H1 (cell line): ENCODE measurements at regions not wholly inside any gene's neighbourhood (a gene's known extent, or its start where the extent isn't known, plus 50 kb on each side); places are given as distances from the start of the nearest gene placed in this dataset.

Experiments
- HDAC2 ChIP-seq, 2 experiments: fragments of 300-600 bp in 1 of 2; sonication (generic) in 1 of 2; IDR thresholded peaks; 2 replicates each; pipeline ENCODE4 v1.6.1; 2011 to 2012; ENCODE audit warnings: low read depth in 2 of 2, low read length in 2 of 2, mild to moderate bottlenecking in 2 of 2, moderate library complexity in 2 of 2, borderline replicate concordance in 1 of 2, inconsistent platforms in 1 of 2
- TF ChIP-seq, protein P1 (sequence below): IDR thresholded peaks from 2 replicates; pipeline ENCODE4 v1.6.1; 2011; ENCODE audit warnings: low read depth, mild to moderate bottlenecking, low read length; ENCODE audit not compliant: insufficient read depth

DNA sequence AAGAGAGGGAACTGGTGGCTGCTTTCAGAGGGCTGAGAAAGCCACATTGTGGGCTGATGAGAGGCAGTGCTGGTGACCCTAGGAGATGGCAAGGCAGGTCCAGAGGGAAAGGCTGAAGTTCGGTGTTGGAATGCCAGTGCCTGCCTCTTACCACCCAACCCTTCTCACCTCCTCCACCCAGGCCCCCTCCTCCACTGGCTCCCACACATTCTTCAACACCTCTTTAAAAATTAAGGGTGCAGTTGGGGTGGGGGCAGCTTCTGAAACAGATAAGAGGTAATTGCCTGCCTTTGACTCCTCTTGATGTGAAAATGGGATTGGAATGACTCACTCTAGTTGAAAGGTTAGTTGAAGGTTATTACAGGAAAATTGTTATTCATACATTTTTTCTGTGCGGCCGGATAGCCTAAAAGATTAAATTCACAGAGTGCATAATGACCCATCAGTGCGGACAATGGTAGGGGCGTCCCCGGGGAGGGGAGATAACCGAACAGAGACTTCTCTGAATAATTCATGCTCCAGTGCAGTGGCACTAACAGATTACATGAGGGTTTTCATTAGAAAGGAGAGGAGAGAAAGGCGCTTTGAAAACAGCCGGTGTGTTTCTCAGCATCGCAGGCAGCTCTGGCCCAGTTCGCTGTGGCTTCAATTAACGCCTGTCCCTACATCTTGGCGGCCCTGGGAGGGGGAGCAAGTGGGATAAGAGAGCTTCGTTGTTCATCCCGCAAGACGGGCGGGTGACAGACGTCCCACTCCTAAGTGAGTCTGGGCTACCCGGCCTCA lies 212.4 kb downstream of the TLE3 start (continued):
- TF ChIP-seq, protein P1, sequence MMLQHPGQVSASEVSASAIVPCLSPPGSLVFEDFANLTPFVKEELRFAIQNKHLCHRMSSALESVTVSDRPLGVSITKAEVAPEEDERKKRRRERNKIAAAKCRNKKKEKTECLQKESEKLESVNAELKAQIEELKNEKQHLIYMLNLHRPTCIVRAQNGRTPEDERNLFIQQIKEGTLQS: no peak
- no peak for TF ChIP-seq HDAC2 (IDR thresholded peaks at IDR 0.05; ENCODE audit: borderline replicate concordance in 1 of 2, low read depth in 2 of 2, low read length in 2 of 2)
